Astrocyte (in vitro differentiated cells and primary cell): ENCODE measurements at regions not wholly inside any gene's neighbourhood (a gene's known extent, or its start where the extent isn't known, plus 50 kb on each side); places are given as distances from the start of the nearest gene placed in this dataset.

Experiments used
- EZH2 ChIP-seq: IDR thresholded peaks from 2 replicates; pipeline ENCODE4 v1.6.1; 2012; ENCODE audit warnings: mild to moderate bottlenecking, low read length, inconsistent platforms; ENCODE audit not compliant: insufficient read depth
- TF ChIP-seq, protein P1 (sequence below): IDR thresholded peaks from 2 replicates; pipeline ENCODE4 v1.5.1; 2011; ENCODE audit warnings: low read depth, mild to moderate bottlenecking, inconsistent platforms, low read length, moderate library complexity; ENCODE audit not compliant: insufficient read depth

GRCh38 chr5:168070761-168071160, 220.7 kb upstream of the WWC1 start:
- TF ChIP-seq, protein P1, sequence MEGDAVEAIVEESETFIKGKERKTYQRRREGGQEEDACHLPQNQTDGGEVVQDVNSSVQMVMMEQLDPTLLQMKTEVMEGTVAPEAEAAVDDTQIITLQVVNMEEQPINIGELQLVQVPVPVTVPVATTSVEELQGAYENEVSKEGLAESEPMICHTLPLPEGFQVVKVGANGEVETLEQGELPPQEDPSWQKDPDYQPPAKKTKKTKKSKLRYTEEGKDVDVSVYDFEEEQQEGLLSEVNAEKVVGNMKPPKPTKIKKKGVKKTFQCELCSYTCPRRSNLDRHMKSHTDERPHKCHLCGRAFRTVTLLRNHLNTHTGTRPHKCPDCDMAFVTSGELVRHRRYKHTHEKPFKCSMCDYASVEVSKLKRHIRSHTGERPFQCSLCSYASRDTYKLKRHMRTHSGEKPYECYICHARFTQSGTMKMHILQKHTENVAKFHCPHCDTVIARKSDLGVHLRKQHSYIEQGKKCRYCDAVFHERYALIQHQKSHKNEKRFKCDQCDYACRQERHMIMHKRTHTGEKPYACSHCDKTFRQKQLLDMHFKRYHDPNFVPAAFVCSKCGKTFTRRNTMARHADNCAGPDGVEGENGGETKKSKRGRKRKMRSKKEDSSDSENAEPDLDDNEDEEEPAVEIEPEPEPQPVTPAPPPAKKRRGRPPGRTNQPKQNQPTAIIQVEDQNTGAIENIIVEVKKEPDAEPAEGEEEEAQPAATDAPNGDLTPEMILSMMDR, result no peak
- no peak for TF ChIP-seq EZH2
